HG03457 (cell line): ENCODE measurements at regions not wholly inside any gene's neighbourhood (a gene's known extent, or its start where the extent isn't known, plus 50 kb on each side); places are given as distances from the start of the nearest gene placed in this dataset.
"Not testable (repeated sequence)": the region's sequence is repeated elsewhere in the genome, so short reads cannot be mapped to it uniquely, and the experiment has no call there.

Experiments used
- ATAC-seq: cut with Tn5 transposase; IDR thresholded peaks from one replicate; pipeline ENCODE4 v1.9.1; 2021; ENCODE audit warnings: moderate number of reproducible peaks; ENCODE audit not compliant: unreplicated experiment

DNA sequence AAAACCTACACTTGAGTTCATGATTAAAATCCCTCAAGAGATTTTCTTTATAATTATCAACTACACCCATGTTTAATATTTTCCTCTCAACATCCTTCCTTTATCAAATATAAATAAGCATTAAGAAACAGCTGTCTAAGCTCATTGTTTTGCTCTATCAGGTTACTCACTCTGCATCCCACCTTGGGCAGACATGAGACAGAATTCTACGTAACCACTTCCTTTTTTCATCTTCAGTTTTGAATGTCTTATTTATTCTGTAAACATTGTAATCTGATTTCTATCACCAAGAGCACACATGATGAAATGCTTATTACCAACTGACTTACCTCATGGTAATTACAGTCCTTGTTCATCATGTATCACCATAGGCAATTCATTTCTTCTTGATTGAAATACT, 1256.6 kb upstream of the ATXN8OS start:
- ATAC-seq: no peak

DNA sequence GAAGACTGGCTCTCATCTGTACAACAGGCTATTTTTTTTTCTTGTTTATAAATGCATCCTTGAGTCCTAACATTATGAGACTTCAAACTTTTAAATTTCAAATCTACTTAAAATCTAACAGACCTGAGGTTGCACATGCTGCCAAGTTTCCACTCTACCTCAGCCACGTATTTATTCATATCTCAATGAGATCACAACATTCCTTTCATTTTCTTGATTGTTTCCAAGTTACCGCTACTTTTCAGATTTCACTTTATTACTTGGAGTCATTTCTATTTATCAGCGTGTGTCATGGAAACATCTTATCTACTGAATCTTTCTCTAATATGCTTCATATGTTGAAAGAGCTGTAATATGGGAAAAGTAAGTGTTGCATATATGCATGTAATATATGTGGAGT, 1257.5 kb upstream of the ATXN8OS start:
- no peak for ATAC-seq

- no peak for ATAC-seq
These were observed 1261.0 kb upstream of the ATXN8OS start for GRCh38 chr13:68846663-68847062.

GRCh38 chr13:68834375-68834774, 1273.3 kb upstream of the ATXN8OS start:
- ATAC-seq: no peak

DNA sequence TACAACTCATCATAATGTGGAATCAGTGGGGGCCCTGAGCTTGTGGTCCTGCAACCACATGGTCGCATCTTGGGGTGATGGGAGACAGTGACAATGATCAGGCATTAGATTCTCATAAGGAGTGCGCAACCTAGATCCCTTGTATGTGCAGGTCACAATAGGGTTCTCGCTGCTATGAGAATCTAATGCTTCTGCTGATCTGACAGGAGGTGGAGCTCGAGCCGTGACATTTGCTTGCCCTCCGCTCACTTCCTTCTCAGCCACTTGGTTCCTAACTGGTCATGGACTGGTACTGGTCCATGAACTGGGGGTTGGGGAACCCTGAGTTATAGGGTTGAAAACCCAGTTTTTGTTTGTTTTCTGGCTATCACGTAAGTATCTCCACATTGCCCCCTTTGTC, 1290.9 kb upstream of the ATXN8OS start:
- no peak for ATAC-seq

DNA sequence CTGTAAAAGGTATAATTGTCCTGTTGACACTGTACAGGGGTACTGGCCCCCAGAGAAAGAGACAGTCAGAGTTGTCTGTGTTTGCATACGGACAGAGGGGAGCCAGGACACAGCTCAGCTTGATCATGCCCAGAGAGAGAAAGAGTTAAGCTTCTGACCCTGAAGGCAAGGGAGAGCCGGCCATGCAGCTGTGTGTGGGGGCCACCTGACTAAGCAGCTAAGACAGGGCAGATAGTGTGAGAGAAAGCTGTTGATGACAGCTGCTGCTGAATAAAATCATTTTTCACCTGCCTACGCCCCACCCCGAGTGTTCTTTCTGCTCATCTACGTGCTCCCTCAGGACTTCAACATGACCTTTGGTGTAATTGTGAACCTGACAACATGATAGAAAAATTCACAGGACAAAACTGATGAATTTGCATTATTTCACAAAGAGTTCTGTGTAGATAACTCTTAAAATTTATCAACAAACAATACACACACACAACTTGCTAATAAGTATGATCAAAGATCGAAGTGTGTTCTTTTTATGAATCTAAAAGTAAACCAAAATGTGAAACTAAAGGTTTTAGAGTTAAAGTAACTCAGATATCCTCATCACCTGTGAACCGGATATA, 1294.3 kb upstream of the ATXN8OS start:
- ATAC-seq: no peak

DNA sequence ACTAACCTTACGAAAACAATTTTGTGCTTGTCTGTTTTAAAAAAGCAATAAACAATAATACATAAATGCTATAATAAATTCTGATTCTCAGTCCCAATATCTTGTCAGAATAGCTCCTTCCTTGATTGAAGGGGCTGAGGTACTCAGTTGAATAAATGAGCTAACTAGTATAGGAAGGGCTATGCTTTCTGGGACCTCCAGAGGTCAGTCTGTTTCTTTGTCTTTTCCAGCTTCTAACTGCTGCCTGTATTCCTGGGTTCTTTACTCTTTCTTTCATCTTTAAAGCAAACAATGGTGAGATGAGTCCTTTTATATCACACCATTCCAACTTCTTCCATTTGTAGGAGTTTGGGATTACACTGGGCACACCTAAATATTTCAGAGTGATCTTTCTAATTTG, 1297.0 kb upstream of the ATXN8OS start:
- no peak for ATAC-seq

- ATAC-seq: no peak
These were observed 1299.2 kb upstream of the ATXN8OS start for GRCh38 chr13:68808456-68808855.

GRCh38 chr13:68806125-68806524, 1301.5 kb upstream of the ATXN8OS start:
- no peak for ATAC-seq

GRCh38 chr13:68784275-68784674, 1323.4 kb upstream of the ATXN8OS start:
- ATAC-seq: no peak

DNA sequence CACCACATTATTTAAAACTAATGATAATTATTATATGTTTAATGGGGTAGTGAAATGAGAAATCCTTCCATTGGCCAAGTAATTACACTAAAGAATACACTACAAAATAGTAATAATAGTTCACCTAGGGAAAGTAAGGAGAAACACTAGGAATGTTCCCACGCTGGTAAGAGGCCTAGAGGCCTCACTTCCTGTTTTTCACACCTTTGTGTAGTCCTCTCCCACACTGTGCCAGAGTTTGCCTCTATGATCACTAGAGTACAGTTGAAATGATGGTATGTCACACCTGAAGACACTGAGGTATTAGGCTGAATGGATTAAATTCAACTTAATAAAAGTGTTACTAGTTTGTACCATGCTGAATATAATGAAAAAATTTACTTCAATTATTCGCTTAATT, 1348.0 kb upstream of the ATXN8OS start:
- no peak for ATAC-seq

DNA sequence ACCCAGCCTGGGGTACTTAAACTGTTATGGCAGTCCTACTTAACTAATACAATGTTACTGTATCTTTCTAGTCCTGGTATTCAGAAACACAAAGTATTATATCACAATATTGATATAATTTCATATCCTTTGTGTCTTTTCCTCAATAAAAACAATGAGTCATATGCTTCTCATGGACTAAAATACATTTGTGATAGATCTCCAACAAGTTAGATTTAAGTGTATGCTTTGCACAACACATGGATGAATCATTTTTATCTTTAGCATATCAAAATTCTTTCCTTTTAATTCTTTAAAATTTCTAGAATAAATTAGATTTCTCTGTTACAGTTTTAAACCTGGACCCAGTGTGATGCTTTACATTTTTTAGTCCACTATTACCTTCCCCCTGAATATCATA, 1357.8 kb upstream of the ATXN8OS start:
- ATAC-seq: no peak

DNA sequence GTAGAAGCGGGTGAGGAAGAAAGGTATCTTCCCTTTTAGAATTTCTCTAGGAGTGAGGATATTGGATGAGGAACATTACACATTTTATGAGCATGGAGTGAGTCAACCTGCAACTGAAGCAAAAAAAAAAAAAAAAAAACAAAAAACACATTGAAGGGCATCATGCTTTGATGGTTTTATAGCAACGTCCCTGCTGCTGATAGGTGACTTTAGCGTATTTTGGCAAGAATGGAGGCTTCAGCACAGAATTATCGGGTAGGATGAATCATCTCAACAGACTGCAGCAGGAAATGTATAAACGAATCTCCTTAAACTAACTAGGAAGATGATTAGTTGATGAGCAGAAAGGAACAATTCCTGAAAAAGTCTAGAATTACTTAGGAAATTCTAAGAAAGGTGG, 1359.6 kb upstream of the ATXN8OS start:
- ATAC-seq: no peak

DNA sequence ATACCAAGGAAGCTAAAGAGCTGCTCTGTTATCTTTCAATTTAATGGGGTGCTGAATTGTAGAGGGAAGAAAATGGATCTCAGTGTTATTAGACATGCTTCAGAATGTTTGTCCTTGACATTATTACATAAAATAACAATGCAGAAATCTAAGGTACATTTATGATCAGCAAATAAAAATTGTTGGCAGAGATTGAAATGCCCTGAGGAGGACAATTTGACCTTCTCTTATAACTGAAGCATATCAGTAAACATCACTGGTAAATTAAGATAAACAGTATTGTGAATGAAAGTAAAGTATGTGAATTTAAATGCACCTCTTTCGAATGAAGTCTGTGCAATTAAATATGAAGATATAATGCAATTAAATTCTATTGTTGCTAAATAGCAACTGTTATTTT, 1362.1 kb upstream of the ATXN8OS start:
- no peak for ATAC-seq

- ATAC-seq: no peak
These were observed 1370.7 kb upstream of the ATXN8OS start for GRCh38 chr13:68736961-68737360.

GRCh38 chr13:68727798-68728197, 1379.8 kb upstream of the ATXN8OS start:
- no peak for ATAC-seq

DNA sequence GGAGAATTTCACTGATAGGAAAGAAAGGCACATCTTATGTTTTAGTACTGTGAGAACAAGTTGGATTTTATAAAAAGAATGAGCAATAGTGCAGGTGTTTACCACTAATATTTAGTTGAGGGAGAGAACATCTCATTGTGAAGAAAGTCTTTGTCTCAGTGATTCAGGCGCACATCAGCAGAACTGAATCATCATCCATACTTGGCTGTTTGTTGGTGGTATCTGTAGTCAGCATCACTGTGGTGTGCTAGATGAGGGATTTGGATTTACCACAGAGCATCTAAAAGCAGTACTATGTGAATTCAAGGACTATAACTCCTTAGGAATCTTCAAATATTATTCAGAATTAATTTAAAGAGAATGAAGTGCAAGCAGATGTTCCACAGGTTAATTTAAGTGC, 1380.5 kb upstream of the ATXN8OS start:
- ATAC-seq: no peak

DNA sequence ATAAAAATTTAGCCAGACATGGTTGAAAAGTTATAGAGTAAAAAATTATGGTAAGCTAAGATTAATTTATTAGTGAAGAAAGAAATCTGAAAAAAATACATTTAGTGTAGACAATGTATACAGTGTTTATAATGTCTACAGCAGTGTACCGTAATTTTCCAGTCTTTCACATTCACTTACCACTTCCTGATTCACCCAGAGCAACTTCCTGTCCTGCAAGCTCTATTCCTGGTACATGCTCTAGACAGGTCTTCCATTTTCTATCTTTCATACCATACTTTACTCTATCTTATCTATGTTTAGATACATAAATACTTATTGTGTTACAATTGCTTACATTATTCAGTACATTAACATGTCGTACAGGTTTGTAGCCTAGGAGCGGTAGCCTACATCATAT, 1387.8 kb upstream of the ATXN8OS start:
- no peak for ATAC-seq

DNA sequence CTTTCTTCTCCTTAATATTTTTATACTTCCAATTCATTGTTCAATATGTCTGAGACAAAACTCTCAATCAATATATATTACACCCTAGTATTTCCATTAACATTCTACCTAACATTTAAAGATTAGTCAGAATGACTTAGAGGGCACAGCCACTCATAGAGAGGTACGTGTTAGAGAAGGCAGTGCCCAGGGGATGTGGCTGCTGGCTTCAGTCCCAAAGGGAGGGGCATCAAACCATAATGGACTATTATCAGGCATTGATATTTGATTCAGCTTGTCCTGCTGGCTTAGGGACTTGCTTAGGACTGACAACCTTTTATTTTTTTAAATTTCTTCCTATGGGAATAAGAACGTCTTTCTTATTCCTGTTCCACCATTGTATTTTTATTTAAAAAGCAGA, 1392.0 kb upstream of the ATXN8OS start:
- no peak for ATAC-seq

DNA sequence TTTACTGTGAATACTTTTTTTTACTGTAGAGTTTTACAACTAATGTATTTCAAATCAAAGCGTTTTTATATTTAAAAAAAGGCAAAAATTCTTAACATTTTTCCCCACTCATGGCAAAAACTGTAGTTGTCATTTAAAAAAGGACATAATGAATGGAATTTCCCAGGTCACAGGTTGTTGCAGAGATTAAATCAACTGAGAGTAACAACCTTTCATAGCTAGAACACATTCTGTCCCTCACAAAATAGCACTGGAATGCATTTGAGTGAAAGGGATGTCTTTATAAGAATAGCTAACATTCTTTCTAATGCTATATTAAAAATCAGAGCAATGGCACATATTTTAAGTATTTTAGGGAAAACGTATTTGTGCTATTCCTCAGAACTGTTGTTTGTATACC, 1393.3 kb upstream of the ATXN8OS start:
- no peak for ATAC-seq

- no peak for ATAC-seq
These were observed 1394.2 kb upstream of the ATXN8OS start for GRCh38 chr13:68713394-68713793.

DNA sequence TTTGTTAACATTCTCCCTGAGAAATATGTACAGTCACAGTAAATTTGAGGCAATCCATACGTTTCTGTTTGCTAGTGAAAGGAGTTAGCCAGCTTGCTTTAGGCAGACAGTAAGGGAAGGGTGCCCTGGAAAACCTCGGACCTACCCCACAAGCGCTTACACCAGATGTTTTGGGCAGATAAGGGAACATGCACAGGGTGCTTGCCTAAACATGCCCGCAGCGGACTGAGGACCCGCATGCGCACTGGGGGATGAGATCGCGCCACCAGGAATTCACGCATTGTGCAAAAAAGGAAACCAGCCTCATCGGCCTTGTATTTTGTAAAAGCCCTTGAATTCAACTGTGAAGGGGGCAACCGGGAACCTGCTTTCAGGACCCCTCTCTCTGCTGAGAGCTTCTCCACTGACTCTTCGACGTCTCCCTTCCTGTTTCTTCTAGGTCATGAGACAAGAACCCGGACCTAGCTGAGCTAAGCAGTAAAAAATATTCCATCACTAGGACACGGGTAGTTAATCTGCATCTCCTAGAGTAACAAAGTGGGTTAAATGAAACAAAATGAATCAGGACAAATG, 1399.2 kb upstream of the ATXN8OS start:
- no peak for ATAC-seq

DNA sequence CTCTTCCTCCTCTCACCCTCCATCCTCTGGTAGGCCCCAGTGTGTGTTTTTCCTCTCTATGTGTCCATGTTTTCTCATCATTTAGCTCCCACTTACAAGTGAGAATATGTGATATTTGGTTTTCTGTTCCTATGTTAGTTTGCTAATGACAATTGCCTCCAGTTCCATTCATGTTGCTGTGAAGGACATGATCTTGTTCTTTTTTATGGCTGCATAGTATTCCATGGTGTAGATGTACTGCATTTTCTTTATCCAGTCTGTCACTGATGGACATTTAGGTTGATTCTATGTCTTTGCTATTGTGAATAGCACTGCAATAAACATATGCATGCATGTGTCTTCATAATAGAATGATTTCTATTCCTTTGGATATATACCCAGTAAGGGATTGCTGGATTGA, 1401.6 kb upstream of the ATXN8OS start:
- ATAC-seq: not testable (repeated sequence)
